ENCODE measurements at regions not wholly inside any gene's neighbourhood (a gene's known extent, or its start where the extent isn't known, plus 50 kb on each side); places are given as distances from the start of the nearest gene placed in this dataset.

DNA sequence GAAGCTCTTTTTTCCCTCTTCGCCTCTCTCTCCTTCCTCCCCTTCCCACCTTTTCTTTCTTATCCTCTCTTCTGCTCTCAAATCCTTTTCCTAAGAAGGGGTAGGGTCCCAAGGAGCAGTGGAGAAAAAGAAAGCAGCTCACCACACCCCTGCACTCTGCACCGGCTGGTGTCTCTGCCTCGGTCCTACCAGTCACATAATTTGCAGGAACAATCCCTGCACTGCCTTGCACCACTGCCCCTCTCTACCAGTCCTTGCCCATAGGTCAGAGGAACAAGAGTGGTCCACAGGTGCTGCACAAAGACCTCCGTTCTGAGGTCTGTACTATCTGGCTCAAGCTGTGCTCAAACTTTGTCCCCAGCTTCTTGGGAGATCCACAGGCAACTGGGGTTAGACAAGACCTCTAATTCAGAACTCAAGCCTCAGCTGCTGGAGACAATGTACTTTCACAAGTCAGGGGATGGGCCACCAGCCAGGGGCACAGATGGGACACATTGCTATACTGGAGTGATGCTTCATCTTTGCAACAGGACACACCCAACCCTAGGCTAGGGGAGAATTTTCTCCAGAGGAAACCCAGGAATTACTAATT is 125.4 kb upstream of the ZNF507 start:
- peaks cover 41% of the 10 kb centered on the region for H3K27me3 Mint-ChIP-seq
- no peak overlapping the region for H3K4me3 Mint-ChIP-seq (ENCODE audit: low read depth)
- H3K9me3 Mint-ChIP-seq (ENCODE audit: low read depth): no peaks in the 10 kb centered on the region
- H3K36me3 Mint-ChIP-seq (ENCODE audit: insufficient read depth): no peaks in the 10 kb centered on the region
- TF ChIP-seq, protein P1, sequence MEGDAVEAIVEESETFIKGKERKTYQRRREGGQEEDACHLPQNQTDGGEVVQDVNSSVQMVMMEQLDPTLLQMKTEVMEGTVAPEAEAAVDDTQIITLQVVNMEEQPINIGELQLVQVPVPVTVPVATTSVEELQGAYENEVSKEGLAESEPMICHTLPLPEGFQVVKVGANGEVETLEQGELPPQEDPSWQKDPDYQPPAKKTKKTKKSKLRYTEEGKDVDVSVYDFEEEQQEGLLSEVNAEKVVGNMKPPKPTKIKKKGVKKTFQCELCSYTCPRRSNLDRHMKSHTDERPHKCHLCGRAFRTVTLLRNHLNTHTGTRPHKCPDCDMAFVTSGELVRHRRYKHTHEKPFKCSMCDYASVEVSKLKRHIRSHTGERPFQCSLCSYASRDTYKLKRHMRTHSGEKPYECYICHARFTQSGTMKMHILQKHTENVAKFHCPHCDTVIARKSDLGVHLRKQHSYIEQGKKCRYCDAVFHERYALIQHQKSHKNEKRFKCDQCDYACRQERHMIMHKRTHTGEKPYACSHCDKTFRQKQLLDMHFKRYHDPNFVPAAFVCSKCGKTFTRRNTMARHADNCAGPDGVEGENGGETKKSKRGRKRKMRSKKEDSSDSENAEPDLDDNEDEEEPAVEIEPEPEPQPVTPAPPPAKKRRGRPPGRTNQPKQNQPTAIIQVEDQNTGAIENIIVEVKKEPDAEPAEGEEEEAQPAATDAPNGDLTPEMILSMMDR (IDR thresholded peaks at IDR 0.05; ENCODE audit: unreplicated experiment): no peak
- H3K4me1 Mint-ChIP-seq (ENCODE audit: low read depth): peaks cover 5% of the 10 kb centered on the region
- H3K27ac Mint-ChIP-seq: no peak overlapping the region
- no peak for DNase-seq (ENCODE audit: low spot score, unreplicated experiment)

DNA sequence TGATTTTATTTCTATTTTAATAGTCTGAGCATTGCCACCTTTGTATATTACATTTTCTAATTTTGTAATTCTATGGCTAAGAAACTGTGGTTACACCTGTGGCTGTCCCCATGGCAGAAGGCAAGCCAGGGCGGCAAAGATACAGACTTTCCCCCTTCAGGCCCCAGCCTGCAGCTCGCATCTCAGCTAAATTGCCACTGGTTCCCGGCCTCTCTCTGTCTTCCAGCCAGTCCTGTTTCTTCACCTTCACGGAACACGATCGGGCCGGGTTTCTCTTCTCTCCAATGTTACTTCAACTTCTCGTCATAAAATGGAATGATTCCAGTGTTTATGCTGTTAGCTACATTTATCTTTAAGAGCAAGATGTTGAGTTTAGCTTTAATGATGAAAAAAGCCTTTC is 124.5 kb upstream of the ZNF507 start:
- H3K27me3 Mint-ChIP-seq: peaks cover 50% of the 10 kb centered on the region
- no peak overlapping the region for H3K27ac Mint-ChIP-seq
- no peak for DNase-seq (ENCODE audit: low spot score, unreplicated experiment)
- no peaks in the 10 kb centered on the region for H3K9me3 Mint-ChIP-seq (ENCODE audit: low read depth)
- TF ChIP-seq, protein P1 (IDR thresholded peaks at IDR 0.05; ENCODE audit: unreplicated experiment): no peak
- no peak overlapping the region for H3K4me3 Mint-ChIP-seq (ENCODE audit: low read depth)
- peaks cover 5% of the 10 kb centered on the region for H3K4me1 Mint-ChIP-seq (ENCODE audit: low read depth)
- H3K36me3 Mint-ChIP-seq (ENCODE audit: insufficient read depth): no peaks in the 10 kb centered on the region

DNA sequence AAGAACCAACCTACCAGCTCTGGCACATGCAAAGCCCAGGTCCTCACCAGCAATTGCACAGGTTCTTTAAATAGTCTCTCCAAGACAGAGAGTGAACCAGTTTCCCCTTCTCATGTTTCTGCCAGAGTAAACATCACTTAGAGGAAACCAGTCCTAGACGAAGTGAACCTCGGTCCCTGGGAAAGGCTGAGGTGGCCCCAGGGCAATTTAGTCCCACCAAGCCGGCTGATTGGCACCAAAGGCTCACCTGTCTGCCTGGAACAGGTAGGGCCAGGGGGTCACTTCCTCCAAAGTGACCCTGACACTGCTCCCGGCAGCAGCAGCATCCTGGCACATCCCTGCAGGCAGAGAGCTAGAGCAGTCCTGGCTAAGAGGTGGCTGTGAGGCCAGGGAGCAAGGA is 122.9 kb upstream of the ZNF507 start:
- DNase-seq (ENCODE audit: low spot score, unreplicated experiment): no peak

DNA sequence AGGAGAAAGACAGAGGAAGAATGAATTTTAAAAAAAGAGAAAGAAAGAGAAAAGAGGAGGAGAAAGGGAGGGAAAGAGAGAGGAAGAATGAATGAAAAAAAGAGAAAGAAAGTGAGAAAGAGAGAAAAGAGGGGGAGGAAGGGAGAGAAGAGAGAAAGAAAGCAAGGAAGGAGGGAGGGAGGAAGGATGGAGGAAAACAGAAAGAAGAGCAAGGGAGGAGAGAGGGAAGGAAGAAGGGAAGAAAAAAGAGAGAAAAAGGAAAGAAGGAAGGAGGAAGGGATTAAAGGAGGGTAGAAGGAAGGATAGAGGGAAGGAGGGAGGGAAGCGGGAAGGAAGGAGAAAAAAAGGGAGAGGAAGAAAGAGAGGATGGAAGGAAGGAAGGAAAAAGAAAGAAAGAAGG is 122.3 kb upstream of the ZNF507 start:
- H3K36me3 Mint-ChIP-seq (ENCODE audit: insufficient read depth): no peaks in the 10 kb centered on the region
- H3K4me3 Mint-ChIP-seq (ENCODE audit: low read depth): no peak overlapping the region
- TF ChIP-seq, protein P1 (IDR thresholded peaks at IDR 0.05; ENCODE audit: unreplicated experiment): no peak
- no peaks in the 10 kb centered on the region for H3K9me3 Mint-ChIP-seq (ENCODE audit: low read depth)
- H3K4me1 Mint-ChIP-seq (ENCODE audit: low read depth): peaks cover 5% of the 10 kb centered on the region
- no peak overlapping the region for H3K27ac Mint-ChIP-seq
- DNase-seq (ENCODE audit: low spot score, unreplicated experiment): no peak
- H3K27me3 Mint-ChIP-seq: peaks cover 60% of the 10 kb centered on the region

More for the DNA sequence above, 122.9 kb upstream of the ZNF507 start:
- H3K4me1 Mint-ChIP-seq (ENCODE audit: low read depth): peaks cover 5% of the 10 kb centered on the region
- H3K36me3 Mint-ChIP-seq (ENCODE audit: insufficient read depth): no peaks in the 10 kb centered on the region
- peaks cover 57% of the 10 kb centered on the region for H3K27me3 Mint-ChIP-seq
- TF ChIP-seq, protein P1 (IDR thresholded peaks at IDR 0.05; ENCODE audit: unreplicated experiment): no peak
- H3K4me3 Mint-ChIP-seq (ENCODE audit: low read depth): no peak overlapping the region
- no peak overlapping the region for H3K27ac Mint-ChIP-seq
- H3K9me3 Mint-ChIP-seq (ENCODE audit: low read depth): no peaks in the 10 kb centered on the region

DNA sequence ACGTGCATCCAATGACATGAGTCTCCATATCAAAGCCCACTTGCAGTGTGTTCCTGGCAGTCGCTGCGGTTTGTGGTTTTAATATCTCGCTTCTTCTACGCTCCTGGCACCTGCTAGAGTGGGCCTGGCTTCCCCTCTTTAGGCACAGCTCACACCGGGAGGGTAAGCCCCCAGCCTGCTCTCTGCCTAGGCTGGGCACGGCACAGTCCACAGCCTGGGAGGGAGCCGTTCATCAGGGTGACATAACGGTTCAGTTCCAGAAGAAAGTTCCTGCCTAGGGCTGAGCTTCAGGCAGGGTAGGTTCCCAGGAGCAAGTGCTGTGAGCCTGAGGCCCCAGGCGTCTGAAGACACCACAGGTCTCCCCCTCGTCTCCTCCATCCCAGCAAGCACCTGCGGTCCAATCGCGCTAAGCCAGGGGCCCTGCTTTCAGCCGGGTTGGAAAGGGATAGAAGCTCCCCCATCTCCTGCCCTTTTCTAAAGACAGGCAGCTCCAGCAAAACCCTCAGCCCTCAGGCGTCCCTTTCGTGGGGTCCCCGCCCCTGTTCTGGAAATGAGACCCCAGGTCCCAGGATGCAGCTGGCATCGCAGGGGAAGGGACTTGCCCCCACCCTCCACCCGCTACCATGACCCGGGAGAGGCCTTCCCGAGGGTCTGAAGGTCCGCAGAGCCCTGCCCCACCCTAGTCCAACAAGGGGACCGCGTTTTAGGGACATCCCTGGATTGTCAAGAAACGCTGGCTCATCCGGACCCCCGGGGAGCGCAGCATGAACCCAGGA is 121.6 kb upstream of the ZNF507 start:
- no peak overlapping the region for H3K27ac Mint-ChIP-seq
- H3K36me3 Mint-ChIP-seq (ENCODE audit: insufficient read depth): no peaks in the 10 kb centered on the region
- no peak overlapping the region for H3K4me3 Mint-ChIP-seq (ENCODE audit: low read depth)
- peaks cover 5% of the 10 kb centered on the region for H3K4me1 Mint-ChIP-seq (ENCODE audit: low read depth)
- H3K27me3 Mint-ChIP-seq: peaks cover 61% of the 10 kb centered on the region
- DNase-seq (ENCODE audit: low spot score, unreplicated experiment): no peak
- no peaks in the 10 kb centered on the region for H3K9me3 Mint-ChIP-seq (ENCODE audit: low read depth)
- TF ChIP-seq, protein P1 (IDR thresholded peaks at IDR 0.05; ENCODE audit: unreplicated experiment): no peak
